OCI-LY1 (cell line): ENCODE measurements at regions not wholly inside any gene's neighbourhood (a gene's known extent, or its start where the extent isn't known, plus 50 kb on each side); places are given as distances from the start of the nearest gene placed in this dataset.
"Not testable (repeated sequence)": the region's sequence is repeated elsewhere in the genome, so short reads cannot be mapped to it uniquely, and the experiment has no call there.

Source experiments
- H2AFZ ChIP-seq: fragments of 200-600 bp; sonication (generic), shearing (Covaris generic); 2 replicates; pipeline ENCODE4 v1.6.0; 2014; ENCODE audit warnings: antibody characterized with exemption, mild to moderate bottlenecking, low read length
- H3F3A ChIP-seq: fragments of 200-600 bp; sonication (generic), shearing (Covaris generic); 2 replicates; pipeline ENCODE4 v1.6.0; 2014; ENCODE audit warnings: mild to moderate bottlenecking, antibody characterized with exemption, low read length, moderate library complexity; ENCODE audit not compliant: insufficient read depth
- H3K27ac ChIP-seq: fragments of 200-600 bp; sonication (generic); 2 replicates; pipeline ENCODE4 v1.5.1; 2014; ENCODE audit warnings: low read length, mixed run types, mild to moderate bottlenecking, low read depth; ENCODE audit not compliant: poor library complexity, severe bottlenecking
- H3K27me3 ChIP-seq: fragments of 200-600 bp; sonication (generic); 2 replicates; pipeline ENCODE4 v1.6.0; 2014; ENCODE audit warnings: antibody characterized with exemption, mild to moderate bottlenecking, low read length, moderate library complexity; ENCODE audit not compliant: insufficient read depth
- H3K36me3 ChIP-seq: fragments of 200-600 bp; sonication (generic); 2 replicates; pipeline ENCODE4 v1.6.1; 2014; ENCODE audit warnings: mild to moderate bottlenecking, antibody characterized with exemption, low read length, moderate library complexity, mixed read lengths; ENCODE audit not compliant: insufficient read depth
- H3K4me1 ChIP-seq: fragments of 200-600 bp; sonication (generic); 2 replicates; pipeline ENCODE4 v1.5.1; 2014; ENCODE audit warnings: mild to moderate bottlenecking, low read length, moderate library complexity; ENCODE audit not compliant: insufficient read depth, severe bottlenecking
- H3K4me2 ChIP-seq: fragments of 200-600 bp; sonication (generic), shearing (Covaris generic); 2 replicates; pipeline ENCODE4 v1.6.1; 2014; ENCODE audit warnings: low read length
- H3K4me3 ChIP-seq: fragments of 200-600 bp; sonication (generic); 2 replicates; pipeline ENCODE4 v1.5.1; 2014; ENCODE audit warnings: low read length, low read depth, mild to moderate bottlenecking, mixed read lengths; ENCODE audit not compliant: poor library complexity, severe bottlenecking
- H3K79me2 ChIP-seq: fragments of 200-600 bp; shearing (Covaris generic); 2 replicates; pipeline ENCODE4 v1.6.1; 2016; ENCODE audit warnings: mixed run types, low read length, mixed read lengths; ENCODE audit not compliant: insufficient read depth
- H3K9ac ChIP-seq: fragments of 200-600 bp; sonication (generic), shearing (Covaris generic); 2 replicates; pipeline ENCODE4 v1.6.1; 2014; ENCODE audit warnings: mild to moderate bottlenecking, low read length, mixed read lengths
- H3K9me2 ChIP-seq: fragments of 200-600 bp; sonication (generic), shearing (Covaris generic); 2 replicates; pipeline ENCODE4 v1.6.1; 2014; ENCODE audit warnings: low read depth, mild to moderate bottlenecking, low read length, mixed read lengths
- H3K9me3 ChIP-seq: fragments of 200-600 bp; shearing (Covaris generic); 2 replicates; pipeline ENCODE4 v1.6.1; 2014; ENCODE audit warnings: low read length, mixed read lengths
- H4K20me1 ChIP-seq: fragments of 200-600 bp; sonication (generic), shearing (Covaris generic); 2 replicates; pipeline ENCODE4 v1.6.0; 2016; ENCODE audit warnings: mild to moderate bottlenecking, low read length; ENCODE audit not compliant: insufficient read depth
- EZH2 ChIP-seq: fragments of 200-600 bp; sonication (generic), shearing (Covaris generic); IDR thresholded peaks from 2 replicates; pipeline ENCODE4 v1.8.0; 2017; ENCODE audit warnings: borderline replicate concordance, mixed run types, mild to moderate bottlenecking, antibody characterized with exemption, low read length, moderate library complexity, mixed read lengths
- TF ChIP-seq, protein P1 (sequence below): fragments of 200-600 bp; sonication (generic), shearing (Covaris generic); IDR thresholded peaks from 2 replicates; pipeline ENCODE4 v1.5.1; 2017; ENCODE audit warnings: mild to moderate bottlenecking, antibody characterized with exemption, low read length, moderate library complexity, mixed read lengths

- no peak overlapping the region for H3K27ac ChIP-seq
- H3K79me2 ChIP-seq, result no peaks in the 10 kb centered on the region
- no peak overlapping the region for H2AFZ ChIP-seq
- H3K36me3 ChIP-seq, result no peaks in the 10 kb centered on the region
- TF ChIP-seq, protein P1, sequence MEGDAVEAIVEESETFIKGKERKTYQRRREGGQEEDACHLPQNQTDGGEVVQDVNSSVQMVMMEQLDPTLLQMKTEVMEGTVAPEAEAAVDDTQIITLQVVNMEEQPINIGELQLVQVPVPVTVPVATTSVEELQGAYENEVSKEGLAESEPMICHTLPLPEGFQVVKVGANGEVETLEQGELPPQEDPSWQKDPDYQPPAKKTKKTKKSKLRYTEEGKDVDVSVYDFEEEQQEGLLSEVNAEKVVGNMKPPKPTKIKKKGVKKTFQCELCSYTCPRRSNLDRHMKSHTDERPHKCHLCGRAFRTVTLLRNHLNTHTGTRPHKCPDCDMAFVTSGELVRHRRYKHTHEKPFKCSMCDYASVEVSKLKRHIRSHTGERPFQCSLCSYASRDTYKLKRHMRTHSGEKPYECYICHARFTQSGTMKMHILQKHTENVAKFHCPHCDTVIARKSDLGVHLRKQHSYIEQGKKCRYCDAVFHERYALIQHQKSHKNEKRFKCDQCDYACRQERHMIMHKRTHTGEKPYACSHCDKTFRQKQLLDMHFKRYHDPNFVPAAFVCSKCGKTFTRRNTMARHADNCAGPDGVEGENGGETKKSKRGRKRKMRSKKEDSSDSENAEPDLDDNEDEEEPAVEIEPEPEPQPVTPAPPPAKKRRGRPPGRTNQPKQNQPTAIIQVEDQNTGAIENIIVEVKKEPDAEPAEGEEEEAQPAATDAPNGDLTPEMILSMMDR, result no peak
- TF ChIP-seq EZH2, result no peak
- no peak overlapping the region for H3K4me2 ChIP-seq
- no peaks in the 10 kb centered on the region for H3K9me2 ChIP-seq
- H3K27me3 ChIP-seq, result no peaks in the 10 kb centered on the region
- H3F3A ChIP-seq, result no peaks in the 10 kb centered on the region
- peaks cover 5% of the 10 kb centered on the region for H3K4me1 ChIP-seq
- no peak overlapping the region for H3K9ac ChIP-seq
- H3K4me3 ChIP-seq, result no peak overlapping the region
- no peaks in the 10 kb centered on the region for H4K20me1 ChIP-seq
- H3K9me3 ChIP-seq, result no peaks in the 10 kb centered on the region
These were observed 138.6 kb upstream of the ZC3H15 start for GRCh38 chr2:186347472-186347871.

- Histone ChIP-seq H3K36me3 (no peaks in the 10 kb centered on the region), H3F3A (no peaks in the 10 kb centered on the region), H2AFZ (no peak overlapping the region), H3K9me3 (no peaks in the 10 kb centered on the region), H3K4me2 (no peak overlapping the region), H3K27ac (no peak overlapping the region), H3K9ac (no peak overlapping the region), H4K20me1 (no peaks in the 10 kb centered on the region), H3K4me3 (no peak overlapping the region), H3K9me2 (no peaks in the 10 kb centered on the region), H3K4me1 (peaks cover 5% of the 10 kb centered on the region), H3K27me3 (no peaks in the 10 kb centered on the region), H3K79me2 (no peaks in the 10 kb centered on the region)
- no peak for TF ChIP-seq EZH2
- TF ChIP-seq, protein P1, result no peak
These were observed 137.9 kb upstream of the ZC3H15 start for GRCh38 chr2:186348200-186348599.

GRCh38 chr2:186349508-186349907, 136.6 kb upstream of the ZC3H15 start:
- Histone ChIP-seq H3K9ac (no peak overlapping the region), H4K20me1 (no peaks in the 10 kb centered on the region), H3K79me2 (no peaks in the 10 kb centered on the region), H3K27ac (no peak overlapping the region), H3F3A (no peaks in the 10 kb centered on the region), H2AFZ (no peak overlapping the region), H3K9me2 (no peaks in the 10 kb centered on the region), H3K27me3 (no peaks in the 10 kb centered on the region), H3K36me3 (no peaks in the 10 kb centered on the region), H3K9me3 (no peaks in the 10 kb centered on the region; the same call in 1 of the 2 replicates), H3K4me2 (no peak overlapping the region), H3K4me1 (peaks cover 5% of the 10 kb centered on the region), H3K4me3 (no peak overlapping the region)
- TF ChIP-seq EZH2, result no peak
- TF ChIP-seq, protein P1, result no peak

- not testable (repeated sequence) for H4K20me1 ChIP-seq, H3K4me1 ChIP-seq, H3K36me3 ChIP-seq, H3K79me2 ChIP-seq, H3K27me3 ChIP-seq, H3K9me3 ChIP-seq, H3K4me2 ChIP-seq, H3F3A ChIP-seq, H3K9me2 ChIP-seq, H3K9ac ChIP-seq, H3K4me3 ChIP-seq, H3K27ac ChIP-seq, H2AFZ ChIP-seq
These were observed 131.9 kb upstream of the ZC3H15 start for GRCh38 chr2:186354160-186354559.
